Gastroesophageal sphincter (tissue), 4 donors: ENCODE measurements at regions not wholly inside any gene's neighbourhood (a gene's known extent, or its start where the extent isn't known, plus 50 kb on each side); places are given as distances from the start of the nearest gene placed in this dataset.

Experiments used
- ATAC-seq: fragments of 150-250 bp; one replicate; pipeline ENCODE4 v1.9.1; 2016; ENCODE audit warnings: mild to moderate bottlenecking, moderate library complexity
- H3K27ac ChIP-seq, 4 donors: fragments of 200-600 bp; sonication (generic) in 3 of 4; 1 replicate in 3 of 4; 2 replicates in 1 of 4; pipeline ENCODE4 v1.5.1; 2016 to 2019
- H3K27me3 ChIP-seq: fragments of 200-600 bp; sonication (generic); one replicate; pipeline ENCODE4 v1.5.1; 2019
- H3K36me3 ChIP-seq, 2 donors: fragments of 200-600 bp; sonication (generic); one replicate each; pipeline ENCODE4 v1.5.1; 2019; ENCODE audit warnings: control low read depth in 1 of 2
- H3K4me1 ChIP-seq, 3 donors: fragments of 200-600 bp; sonication (generic); 1 replicate in 2 of 3; 2 replicates in 1 of 3; pipeline ENCODE4 v1.5.1; 2016 to 2019; ENCODE audit warnings: control low read depth in 2 of 3
- H3K4me3 ChIP-seq, 2 donors: fragments of 200-600 bp; sonication (generic); one replicate each; pipeline ENCODE4 v1.5.1; 2019; ENCODE audit warnings: mild to moderate bottlenecking in 1 of 2, moderate library complexity in 1 of 2
- H3K9me3 ChIP-seq, 3 donors: fragments of 200-600 bp; sonication (generic); one replicate each; pipeline ENCODE4 v1.5.1; 2017 to 2019; ENCODE audit warnings: control low read depth in 2 of 3
- EP300 ChIP-seq: sonication (generic); formaldehyde crosslinking; IDR thresholded peaks from one replicate; pipeline ENCODE4 v1.6.1; 2017; ENCODE audit warnings: antibody characterized with exemption, mild to moderate bottlenecking
- POLR2A ChIP-seq, 2 donors: fragments of 450-650 bp; IDR thresholded peaks; one replicate each; pipeline ENCODE4 v1.6.1; 2017; ENCODE audit warnings: antibody characterized with exemption in 2 of 2, mild to moderate bottlenecking in 2 of 2, moderate library complexity in 1 of 2
- POLR2AphosphoS5 ChIP-seq: sonication (generic); formaldehyde crosslinking; IDR thresholded peaks from one replicate; pipeline ENCODE4 v1.6.1; 2017; ENCODE audit warnings: antibody characterized with exemption
- WGBS, 2 donors: methylation state at CpG; one replicate each; pipeline ENCODE4 v1.1.5; 2018; ENCODE audit warnings: low coverage in 1 of 2; 5-methylcytosine and 5-hydroxymethylcytosine counted together
- TF ChIP-seq, protein P1 (sequence below), 4 experiments: fragments of 200-600 bp in 2 of 4; fragments of 450-650 bp in 2 of 4; sonication (generic) in 1 of 4; IDR thresholded peaks; one replicate each; pipeline ENCODE4 v1.5.1; 2017 to 2019; ENCODE audit warnings: antibody characterized with exemption in 4 of 4, mild to moderate bottlenecking in 2 of 4, moderate library complexity in 2 of 4

DNA sequence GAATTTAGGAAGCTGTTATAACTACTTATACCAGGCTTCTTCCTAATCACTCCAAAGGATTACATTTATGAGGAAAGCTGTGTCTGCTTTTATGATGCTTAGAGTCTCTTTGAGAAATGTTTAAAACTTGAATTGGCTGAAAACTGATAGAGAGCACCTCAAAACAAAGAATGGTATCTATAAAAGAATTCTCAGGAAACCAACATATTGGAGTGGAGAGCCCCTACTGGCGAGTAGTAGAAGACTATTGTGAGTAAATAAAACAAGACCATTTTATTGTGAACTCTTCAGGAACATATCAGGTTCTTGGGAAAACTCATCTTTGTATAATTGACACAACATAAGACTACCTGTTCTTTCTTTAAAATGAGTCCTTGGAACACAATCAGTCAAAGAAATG lies 578.6 kb downstream of the RERGL start:
- WGBS, 2 donors: 25 to 31% methylated on average over 1 of the region's 1 CpG
- no peak for TF ChIP-seq POLR2AphosphoS5
- TF ChIP-seq, protein P1, sequence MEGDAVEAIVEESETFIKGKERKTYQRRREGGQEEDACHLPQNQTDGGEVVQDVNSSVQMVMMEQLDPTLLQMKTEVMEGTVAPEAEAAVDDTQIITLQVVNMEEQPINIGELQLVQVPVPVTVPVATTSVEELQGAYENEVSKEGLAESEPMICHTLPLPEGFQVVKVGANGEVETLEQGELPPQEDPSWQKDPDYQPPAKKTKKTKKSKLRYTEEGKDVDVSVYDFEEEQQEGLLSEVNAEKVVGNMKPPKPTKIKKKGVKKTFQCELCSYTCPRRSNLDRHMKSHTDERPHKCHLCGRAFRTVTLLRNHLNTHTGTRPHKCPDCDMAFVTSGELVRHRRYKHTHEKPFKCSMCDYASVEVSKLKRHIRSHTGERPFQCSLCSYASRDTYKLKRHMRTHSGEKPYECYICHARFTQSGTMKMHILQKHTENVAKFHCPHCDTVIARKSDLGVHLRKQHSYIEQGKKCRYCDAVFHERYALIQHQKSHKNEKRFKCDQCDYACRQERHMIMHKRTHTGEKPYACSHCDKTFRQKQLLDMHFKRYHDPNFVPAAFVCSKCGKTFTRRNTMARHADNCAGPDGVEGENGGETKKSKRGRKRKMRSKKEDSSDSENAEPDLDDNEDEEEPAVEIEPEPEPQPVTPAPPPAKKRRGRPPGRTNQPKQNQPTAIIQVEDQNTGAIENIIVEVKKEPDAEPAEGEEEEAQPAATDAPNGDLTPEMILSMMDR (IDR thresholded peaks at IDR 0.05): no peak
- TF ChIP-seq POLR2A (IDR thresholded peaks at IDR 0.05): no peak
- TF ChIP-seq EP300: no peak
- Histone ChIP-seq H3K4me3 (no peak overlapping the region), H3K9me3 (no peaks in the 10 kb centered on the region), H3K27ac (no peak overlapping the region), H3K4me1 (no peaks in the 10 kb centered on the region), H3K36me3 (no peaks in the 10 kb centered on the region), H3K27me3 (no peaks in the 10 kb centered on the region)
- no peak for ATAC-seq

DNA sequence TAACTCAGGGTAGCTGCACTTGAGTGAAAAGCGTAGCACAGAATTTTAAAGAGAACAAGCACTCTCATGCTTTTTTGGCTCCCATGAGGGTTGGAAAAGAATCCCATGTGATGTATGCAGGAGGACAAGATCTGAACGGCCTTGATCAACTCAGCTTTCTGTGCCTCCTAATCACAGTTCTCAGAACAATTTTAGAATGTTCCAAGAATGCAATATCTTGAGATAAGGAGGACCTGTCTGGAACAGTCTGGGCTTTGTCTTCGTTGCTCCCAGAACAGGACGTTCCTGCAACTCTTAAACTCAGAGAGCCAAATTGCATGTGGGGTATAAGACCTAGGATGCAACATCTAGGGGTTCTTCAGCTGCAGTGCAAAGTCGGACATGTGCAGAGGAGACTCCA lies 582.7 kb downstream of the RERGL start:
- Histone ChIP-seq H3K27ac (no peak overlapping the region), H3K4me3 (no peak overlapping the region), H3K36me3 (no peaks in the 10 kb centered on the region), H3K9me3 (no peaks in the 10 kb centered on the region), H3K4me1 (no peaks in the 10 kb centered on the region), H3K27me3 (no peaks in the 10 kb centered on the region)
- 54 to 87% methylated on average over 2 to 5 of the region's 5 CpGs for WGBS, 2 donors
- no peak for ATAC-seq
- TF ChIP-seq POLR2A (IDR thresholded peaks at IDR 0.05) (no peak), POLR2AphosphoS5 (no peak), EP300 (no peak)
- TF ChIP-seq, protein P1 (IDR thresholded peaks at IDR 0.05): no peak

DNA sequence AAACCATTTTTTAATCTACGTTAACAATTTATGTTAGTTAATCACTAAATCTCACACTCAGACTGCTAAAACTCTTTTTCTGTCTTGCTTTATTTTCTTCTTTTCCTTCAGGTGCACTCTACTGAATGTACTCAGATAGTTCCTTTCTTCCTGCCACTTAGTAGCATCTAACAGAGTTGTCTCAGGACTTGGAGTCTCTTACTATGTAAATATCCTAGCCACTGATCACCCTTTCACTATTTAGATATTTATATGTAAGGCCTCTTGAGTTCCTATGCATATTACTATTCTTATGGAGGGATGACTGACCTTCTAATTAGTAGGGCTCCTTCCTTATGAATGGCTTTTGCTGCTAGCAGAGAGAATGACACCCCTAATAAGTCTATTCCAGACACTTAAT lies 586.3 kb downstream of the RERGL start:
- H3K36me3 ChIP-seq: no peaks in the 10 kb centered on the region
- H3K4me1 ChIP-seq: no peaks in the 10 kb centered on the region
- H3K27ac ChIP-seq: no peak overlapping the region
- ATAC-seq: no peak
- WGBS, 2 donors: 44% methylated on average over 1 of the region's 1 CpG
- H3K27me3 ChIP-seq: no peaks in the 10 kb centered on the region
- no peak overlapping the region for H3K4me3 ChIP-seq
- TF ChIP-seq EP300 (no peak), POLR2AphosphoS5 (no peak), POLR2A (IDR thresholded peaks at IDR 0.05) (no peak)
- TF ChIP-seq, protein P1 (IDR thresholded peaks at IDR 0.05): no peak
- no peaks in the 10 kb centered on the region for H3K9me3 ChIP-seq

GRCh38 chr12:17489452-17489851 lies 600.5 kb downstream of the RERGL start:
- no peaks in the 10 kb centered on the region for H3K4me1 ChIP-seq
- WGBS, 2 donors: 57 to 100% methylated on average over 1 of the region's 4 CpGs
- H3K9me3 ChIP-seq: peaks cover 0 to 1% (median 0%) of the 10 kb centered on the region in 3 donors
- H3K36me3 ChIP-seq: no peaks in the 10 kb centered on the region
- ATAC-seq: no peak
- TF ChIP-seq, protein P1 (IDR thresholded peaks at IDR 0.05): no peak
- no peak for TF ChIP-seq POLR2AphosphoS5
- TF ChIP-seq EP300: no peak
- TF ChIP-seq POLR2A (IDR thresholded peaks at IDR 0.05): no peak
- H3K27ac ChIP-seq: no peak overlapping the region
- no peaks in the 10 kb centered on the region for H3K27me3 ChIP-seq
- no peak overlapping the region for H3K4me3 ChIP-seq

GRCh38 chr12:17478908-17479673 lies 610.9 kb downstream of the RERGL start:
- H3K27me3 ChIP-seq: no peaks in the 10 kb centered on the region
- TF ChIP-seq, protein P1 (IDR thresholded peaks at IDR 0.05): no peak
- TF ChIP-seq EP300 (no peak), POLR2AphosphoS5 (no peak), POLR2A (IDR thresholded peaks at IDR 0.05) (no peak)
- no peak overlapping the region for H3K4me3 ChIP-seq
- no peak for ATAC-seq
- peaks cover 0 to 25% (median 0%) of the 10 kb centered on the region in 3 donors for H3K9me3 ChIP-seq
- H3K4me1 ChIP-seq: no peaks in the 10 kb centered on the region
- no peaks in the 10 kb centered on the region for H3K36me3 ChIP-seq
- 88 to 93% methylated on average over 3 to 4 of the region's 8 CpGs for WGBS, 2 donors
- H3K27ac ChIP-seq: no peak overlapping the region
